Gastrocnemius medialis (tissue), 4 donors: ENCODE measurements at regions not wholly inside any gene's neighbourhood (a gene's known extent, or its start where the extent isn't known, plus 50 kb on each side); places are given as distances from the start of the nearest gene placed in this dataset.

Source experiments
- POLR2A ChIP-seq, 2 donors: fragments of 450-650 bp; IDR thresholded peaks; one replicate each; pipeline ENCODE4 v1.6.1; 2017; ENCODE audit warnings: antibody characterized with exemption in 2 of 2, mild to moderate bottlenecking in 2 of 2, moderate library complexity in 2 of 2
- TF ChIP-seq, protein P1 (sequence below), 5 experiments: fragments of 450-650 bp in 3 of 5; fragments of 200-600 bp in 2 of 5; sonication (generic) in 2 of 5; IDR thresholded peaks in 4 of 5; conservative IDR thresholded peaks in 1 of 5; 1 replicate in 4 of 5; 2 replicates in 1 of 5; pipeline ENCODE4 v1.5.1; 2016 to 2019; ENCODE audit warnings: antibody characterized with exemption in 5 of 5, mild to moderate bottlenecking in 3 of 5, moderate library complexity in 3 of 5

DNA sequence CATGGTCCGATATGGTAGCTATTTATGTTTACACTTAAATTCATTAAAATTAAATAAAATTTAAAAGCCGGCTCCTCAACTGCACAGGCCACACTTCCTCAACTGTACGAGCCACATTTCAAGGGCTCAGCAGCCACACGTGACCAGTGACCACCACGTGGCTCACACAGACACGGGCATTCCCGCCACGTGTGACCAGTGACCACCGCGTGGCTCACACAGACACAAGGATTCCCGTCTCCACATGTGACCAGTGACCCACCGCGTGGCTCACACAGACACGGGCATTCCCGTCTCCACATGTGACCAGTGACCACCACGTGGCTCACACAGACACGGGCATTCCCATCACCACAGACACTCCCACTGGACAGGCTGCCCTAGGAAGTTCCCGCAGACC lies 91.3 kb downstream of the PDGFA start:
- TF ChIP-seq, protein P1, sequence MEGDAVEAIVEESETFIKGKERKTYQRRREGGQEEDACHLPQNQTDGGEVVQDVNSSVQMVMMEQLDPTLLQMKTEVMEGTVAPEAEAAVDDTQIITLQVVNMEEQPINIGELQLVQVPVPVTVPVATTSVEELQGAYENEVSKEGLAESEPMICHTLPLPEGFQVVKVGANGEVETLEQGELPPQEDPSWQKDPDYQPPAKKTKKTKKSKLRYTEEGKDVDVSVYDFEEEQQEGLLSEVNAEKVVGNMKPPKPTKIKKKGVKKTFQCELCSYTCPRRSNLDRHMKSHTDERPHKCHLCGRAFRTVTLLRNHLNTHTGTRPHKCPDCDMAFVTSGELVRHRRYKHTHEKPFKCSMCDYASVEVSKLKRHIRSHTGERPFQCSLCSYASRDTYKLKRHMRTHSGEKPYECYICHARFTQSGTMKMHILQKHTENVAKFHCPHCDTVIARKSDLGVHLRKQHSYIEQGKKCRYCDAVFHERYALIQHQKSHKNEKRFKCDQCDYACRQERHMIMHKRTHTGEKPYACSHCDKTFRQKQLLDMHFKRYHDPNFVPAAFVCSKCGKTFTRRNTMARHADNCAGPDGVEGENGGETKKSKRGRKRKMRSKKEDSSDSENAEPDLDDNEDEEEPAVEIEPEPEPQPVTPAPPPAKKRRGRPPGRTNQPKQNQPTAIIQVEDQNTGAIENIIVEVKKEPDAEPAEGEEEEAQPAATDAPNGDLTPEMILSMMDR (IDR thresholded peaks at IDR 0.05 in 4 of 5, conservative IDR thresholded peaks at IDR 0.05 in 1 of 5) = no peak
- TF ChIP-seq POLR2A (IDR thresholded peaks at IDR 0.05) = no peak
